Amniotic stem cell (primary cell): ENCODE measurements at regions not wholly inside any gene's neighbourhood (a gene's known extent, or its start where the extent isn't known, plus 50 kb on each side); places are given as distances from the start of the nearest gene placed in this dataset.

Source experiments
- DNase-seq: peaks from one replicate; lab custom pipeline; 2025; lab: John Stamatoyannopoulos, UW

- no peak for DNase-seq
These were observed 107.6 kb upstream of the PRSS58 start for GRCh38 chr7:142365410-142365842.

- DNase-seq, result no peak
These were observed 106.7 kb upstream of the PRSS58 start for GRCh38 chr7:142364551-142364950.

GRCh38 chr7:142362349-142362748 lies 104.5 kb upstream of the PRSS58 start:
- no peak for DNase-seq

GRCh38 chr7:142359694-142360279 lies 101.9 kb upstream of the PRSS58 start:
- DNase-seq, result no peak

- DNase-seq, result no peak
These were observed 100.2 kb upstream of the PRSS58 start for GRCh38 chr7:142357953-142358520.

GRCh38 chr7:142356166-142356565 lies 98.3 kb upstream of the PRSS58 start:
- no peak for DNase-seq

GRCh38 chr7:142355328-142355727 lies 97.5 kb upstream of the PRSS58 start:
- no peak for DNase-seq

GRCh38 chr7:142353147-142354060 lies 95.5 kb upstream of the PRSS58 start:
- no peak for DNase-seq

GRCh38 chr7:142352543-142352942 lies 94.7 kb upstream of the PRSS58 start:
- no peak for DNase-seq

GRCh38 chr7:142351145-142351544 lies 93.3 kb upstream of the PRSS58 start:
- DNase-seq, result no peak

- no peak for DNase-seq
These were observed 92.0 kb upstream of the PRSS58 start for GRCh38 chr7:142349670-142350405.

- DNase-seq, result no peak
These were observed 91.1 kb upstream of the PRSS58 start for GRCh38 chr7:142348921-142349405.

GRCh38 chr7:142348100-142348499 lies 90.2 kb upstream of the PRSS58 start:
- no peak for DNase-seq

GRCh38 chr7:142347091-142347490 lies 89.2 kb upstream of the PRSS58 start:
- no peak for DNase-seq

- DNase-seq, result no peak
These were observed 88.0 kb upstream of the PRSS58 start for GRCh38 chr7:142345811-142346210.

- DNase-seq, result no peak
These were observed 81.0 kb upstream of the PRSS58 start for GRCh38 chr7:142338633-142339501.

GRCh38 chr7:142337054-142338001 lies 79.5 kb upstream of the PRSS58 start:
- no peak for DNase-seq

- DNase-seq, result no peak
These were observed 76.9 kb upstream of the PRSS58 start for GRCh38 chr7:142334806-142335205.

GRCh38 chr7:142334236-142334635 lies 76.4 kb upstream of the PRSS58 start:
- DNase-seq, result no peak

GRCh38 chr7:142332421-142332820 lies 74.6 kb upstream of the PRSS58 start:
- no peak for DNase-seq
